NCI-H524 treated with DMSO at 0.1 percent for 48 hours (cell line): ENCODE measurements at regions not wholly inside any gene's neighbourhood (a gene's known extent, or its start where the extent isn't known, plus 50 kb on each side); places are given as distances from the start of the nearest gene placed in this dataset.

Source experiments
- DNase-seq: peaks from one replicate; lab custom pipeline; 2025; lab: John Stamatoyannopoulos, UW

DNA sequence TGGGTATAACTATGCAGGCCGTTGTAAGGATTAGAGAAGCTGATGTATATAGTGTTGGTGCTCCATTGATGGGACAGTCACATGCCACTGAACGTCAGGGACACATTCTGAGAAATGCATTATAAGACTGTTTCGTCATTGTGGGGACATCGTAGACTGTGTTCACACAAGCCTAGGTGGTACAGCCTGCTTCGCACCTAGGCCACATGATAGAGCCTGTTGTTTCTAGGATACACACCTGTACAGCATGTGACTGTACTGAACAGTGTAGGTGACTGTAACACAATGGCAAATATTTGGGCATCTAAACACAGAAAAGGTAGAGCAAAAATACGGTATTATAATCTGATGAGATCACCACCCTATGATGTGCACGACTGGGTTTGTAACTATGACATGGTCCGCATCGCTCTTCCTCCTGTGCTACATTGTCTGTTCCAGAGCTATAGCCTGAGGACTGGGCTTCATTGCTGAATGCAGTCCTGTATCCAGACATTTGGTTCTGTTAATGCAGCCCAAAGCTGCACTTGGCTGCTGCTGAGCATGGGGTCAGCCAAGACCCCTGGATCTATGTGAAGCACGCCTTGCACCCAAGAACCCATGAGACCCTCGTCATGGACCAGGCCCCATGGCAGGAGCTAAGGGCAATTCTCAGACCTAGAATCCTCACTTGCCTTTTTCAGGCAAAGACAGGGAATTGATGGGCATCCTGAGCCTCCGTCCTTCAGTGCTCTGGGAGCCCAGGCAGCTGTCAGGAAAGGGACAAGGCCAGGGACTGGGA is 51.1 kb upstream of the THY1 start:
- no peak for DNase-seq

GRCh38 chr11:119473226-119473625 is 50.3 kb upstream of the THY1 start:
- no peak for DNase-seq

- no peak for DNase-seq
Measured at GRCh38 chr11:119472856-119473222, 49.9 kb upstream of the THY1 start.
